ENCODE measurements at regions not wholly inside any gene's neighbourhood (a gene's known extent, or its start where the extent isn't known, plus 50 kb on each side); places are given as distances from the start of the nearest gene placed in this dataset.

DNA sequence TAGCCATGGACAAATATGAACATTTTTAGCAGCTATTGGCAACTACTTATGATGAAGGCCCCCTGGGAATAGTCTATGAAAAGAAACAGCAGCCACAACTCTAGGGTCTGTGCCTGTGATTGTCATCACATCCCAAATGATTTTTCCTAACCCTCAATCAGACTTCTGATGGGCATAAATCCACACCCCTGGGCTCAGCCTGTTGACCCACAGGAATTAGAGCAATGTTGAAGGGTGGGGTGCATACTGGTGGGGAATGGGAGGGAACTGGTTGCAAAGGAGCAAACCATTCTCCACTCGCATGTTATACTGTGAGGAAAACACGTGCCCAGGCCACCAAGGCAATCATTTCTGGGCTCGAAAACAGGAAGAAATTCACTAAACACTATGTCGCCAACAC, 106.5 kb upstream of the CTNNB1 start:
- Histone ChIP-seq H3K36me3 (no peaks in the 10 kb centered on the region), H3K4me1 (no peaks in the 10 kb centered on the region), H3K27me3 (no peaks in the 10 kb centered on the region), H3K4me3 (no peak overlapping the region), H3K27ac (no peak overlapping the region), H3K9me3 (no peaks in the 10 kb centered on the region)
- DNase-seq (no peak), ATAC-seq (no peak)
- intact Hi-C loops (cut with DNase I): no loop called here
- TF ChIP-seq, protein P1, sequence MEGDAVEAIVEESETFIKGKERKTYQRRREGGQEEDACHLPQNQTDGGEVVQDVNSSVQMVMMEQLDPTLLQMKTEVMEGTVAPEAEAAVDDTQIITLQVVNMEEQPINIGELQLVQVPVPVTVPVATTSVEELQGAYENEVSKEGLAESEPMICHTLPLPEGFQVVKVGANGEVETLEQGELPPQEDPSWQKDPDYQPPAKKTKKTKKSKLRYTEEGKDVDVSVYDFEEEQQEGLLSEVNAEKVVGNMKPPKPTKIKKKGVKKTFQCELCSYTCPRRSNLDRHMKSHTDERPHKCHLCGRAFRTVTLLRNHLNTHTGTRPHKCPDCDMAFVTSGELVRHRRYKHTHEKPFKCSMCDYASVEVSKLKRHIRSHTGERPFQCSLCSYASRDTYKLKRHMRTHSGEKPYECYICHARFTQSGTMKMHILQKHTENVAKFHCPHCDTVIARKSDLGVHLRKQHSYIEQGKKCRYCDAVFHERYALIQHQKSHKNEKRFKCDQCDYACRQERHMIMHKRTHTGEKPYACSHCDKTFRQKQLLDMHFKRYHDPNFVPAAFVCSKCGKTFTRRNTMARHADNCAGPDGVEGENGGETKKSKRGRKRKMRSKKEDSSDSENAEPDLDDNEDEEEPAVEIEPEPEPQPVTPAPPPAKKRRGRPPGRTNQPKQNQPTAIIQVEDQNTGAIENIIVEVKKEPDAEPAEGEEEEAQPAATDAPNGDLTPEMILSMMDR (IDR thresholded peaks at IDR 0.05): no peak

DNA sequence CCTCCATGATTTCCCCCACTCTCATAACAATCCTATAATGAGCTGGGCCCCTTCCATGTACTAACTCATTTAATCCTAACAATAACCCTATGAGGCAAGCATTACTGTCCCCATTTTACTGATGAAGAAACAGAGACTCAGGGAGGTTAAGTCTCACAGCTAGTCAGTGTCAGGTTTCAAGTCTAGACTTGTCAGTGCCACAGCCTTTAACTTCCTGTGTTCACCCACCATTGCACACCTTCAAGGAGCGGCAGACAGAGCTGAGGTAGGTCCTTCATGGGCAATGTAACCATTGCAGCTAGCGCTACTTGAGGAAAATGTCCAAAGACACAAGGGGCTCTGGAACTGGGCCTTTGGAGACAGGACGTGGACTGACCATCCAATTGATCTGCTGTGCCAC, 105.8 kb upstream of the CTNNB1 start:
- no peak for DNase-seq
- TF ChIP-seq, protein P1 (IDR thresholded peaks at IDR 0.05): no peak
- Histone ChIP-seq H3K4me1 (no peaks in the 10 kb centered on the region), H3K36me3 (no peaks in the 10 kb centered on the region), H3K9me3 (no peaks in the 10 kb centered on the region), H3K27me3 (no peaks in the 10 kb centered on the region), H3K27ac (no peak overlapping the region), H3K4me3 (no peak overlapping the region)
- ATAC-seq: no peak
- intact Hi-C loops (cut with DNase I): no loop called here

DNA sequence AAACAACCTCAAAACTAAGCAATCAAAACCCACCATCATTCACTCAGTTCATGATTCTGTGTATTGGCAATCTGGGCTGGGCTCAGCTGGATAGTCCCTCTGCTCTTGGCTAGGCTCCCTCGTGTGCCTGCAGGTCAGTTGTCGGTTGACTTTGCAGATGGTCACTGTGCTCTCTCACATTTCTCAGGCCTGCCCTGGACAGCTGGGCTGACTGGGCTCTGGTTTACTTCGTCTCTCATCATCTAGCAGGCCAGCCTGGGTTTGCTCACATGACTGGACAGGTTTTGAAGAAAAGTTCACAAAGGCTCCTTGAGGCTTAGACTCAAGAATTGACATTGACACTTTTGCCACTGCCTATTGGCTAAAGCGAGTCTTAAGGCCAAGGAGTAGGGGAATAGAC, 105.0 kb upstream of the CTNNB1 start:
- ATAC-seq: no peak
- H3K27ac ChIP-seq: no peak overlapping the region
- no peak for DNase-seq
- H3K4me1 ChIP-seq: no peaks in the 10 kb centered on the region
- intact Hi-C loops (cut with DNase I): no loop called here
- TF ChIP-seq, protein P1 (IDR thresholded peaks at IDR 0.05): no peak
- H3K27me3 ChIP-seq: no peaks in the 10 kb centered on the region
- H3K9me3 ChIP-seq: no peaks in the 10 kb centered on the region
- no peak overlapping the region for H3K4me3 ChIP-seq
- H3K36me3 ChIP-seq: no peaks in the 10 kb centered on the region

DNA sequence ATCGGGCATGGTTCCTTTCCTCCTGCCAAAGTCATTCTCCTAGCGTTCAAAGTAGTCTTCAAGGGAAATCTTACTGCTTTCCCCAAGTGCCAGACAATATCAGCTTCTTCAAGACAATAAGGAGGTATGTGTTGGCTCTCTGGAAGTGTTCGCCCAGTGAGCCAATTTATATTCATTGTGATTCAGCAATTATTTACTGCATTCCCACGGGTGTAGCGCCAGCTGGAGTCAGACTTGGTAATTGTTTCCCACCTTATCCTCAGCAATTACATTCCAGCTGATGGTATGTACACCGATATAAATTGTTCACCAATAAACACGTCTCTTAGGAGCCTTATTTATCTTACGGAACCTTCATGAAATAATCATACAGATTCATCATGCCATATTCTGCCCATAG, 103.6 kb upstream of the CTNNB1 start:
- TF ChIP-seq, protein P1 (IDR thresholded peaks at IDR 0.05): no peak
- H3K4me1 ChIP-seq: no peaks in the 10 kb centered on the region
- intact Hi-C loops (cut with DNase I): no loop called here
- H3K36me3 ChIP-seq: no peaks in the 10 kb centered on the region
- no peaks in the 10 kb centered on the region for H3K9me3 ChIP-seq
- no peak overlapping the region for H3K4me3 ChIP-seq
- DNase-seq (no peak), ATAC-seq (no peak)
- no peak overlapping the region for H3K27ac ChIP-seq
- H3K27me3 ChIP-seq: no peaks in the 10 kb centered on the region

DNA sequence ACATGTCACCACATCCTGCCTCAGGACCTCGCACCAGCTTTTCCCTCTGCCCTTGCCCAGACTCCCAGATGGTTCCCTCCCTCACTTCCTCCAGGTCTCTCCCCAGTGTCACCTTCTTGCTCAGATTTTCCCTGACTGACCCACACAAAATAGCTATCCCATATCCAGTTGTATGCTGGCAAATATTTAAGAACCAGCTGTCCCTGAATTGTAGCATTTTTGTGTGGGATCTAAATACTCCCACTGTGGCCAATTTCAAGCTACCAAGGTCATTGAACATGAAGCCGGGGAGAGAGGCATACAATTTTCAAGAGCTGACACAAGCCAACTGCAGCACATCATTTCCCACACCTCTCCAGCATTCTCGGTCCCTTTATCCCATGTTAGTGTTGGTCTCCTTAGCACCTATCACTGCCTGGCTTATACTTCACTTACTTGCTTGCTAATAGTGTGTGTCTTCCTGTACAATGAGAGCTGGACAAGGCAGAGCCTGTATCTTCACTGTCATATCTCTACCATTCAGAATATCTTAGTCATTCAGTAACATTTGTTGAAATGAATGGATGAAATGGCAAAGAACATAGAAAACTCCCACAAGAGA, 101.3 kb upstream of the CTNNB1 start:
- H3K27ac ChIP-seq: no peak overlapping the region
- DNase-seq (no peak), ATAC-seq (no peak)
- TF ChIP-seq, protein P1 (IDR thresholded peaks at IDR 0.05): no peak
- no peaks in the 10 kb centered on the region for H3K9me3 ChIP-seq
- no peaks in the 10 kb centered on the region for H3K36me3 ChIP-seq
- intact Hi-C loops (cut with DNase I): no loop called here
- H3K4me3 ChIP-seq: no peak overlapping the region
- no peaks in the 10 kb centered on the region for H3K4me1 ChIP-seq
- H3K27me3 ChIP-seq: no peaks in the 10 kb centered on the region

All from left lung (tissue), 4 donors.